NCI-H2227 (cell line): ENCODE measurements at regions not wholly inside any gene's neighbourhood (a gene's known extent, or its start where the extent isn't known, plus 50 kb on each side); places are given as distances from the start of the nearest gene placed in this dataset.

Experiments used
- DNase-seq: peaks from one replicate; lab custom pipeline; 2025; ENCODE audit not compliant: unreplicated experiment; lab: John Stamatoyannopoulos, UW

DNA sequence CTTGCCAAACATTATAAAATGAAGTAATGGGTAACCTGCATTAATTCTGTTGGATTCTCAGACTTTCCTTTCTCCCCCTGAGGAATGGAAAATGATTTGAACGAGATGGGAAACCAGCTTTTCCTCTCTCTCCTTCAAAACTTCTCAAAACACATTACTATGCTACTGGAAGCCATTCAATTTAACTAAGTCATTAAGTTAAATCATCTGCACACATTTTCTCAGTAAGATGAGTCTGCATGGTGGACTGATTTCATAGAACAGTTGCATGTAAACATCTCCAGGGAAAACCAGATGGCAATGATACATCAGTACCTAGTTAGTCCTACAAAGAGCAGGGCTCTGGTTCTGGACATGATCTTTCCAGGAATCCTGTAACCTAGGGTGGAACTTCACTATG lies 59.9 kb downstream of the BMP4 start:
- DNase-seq: no peak

DNA sequence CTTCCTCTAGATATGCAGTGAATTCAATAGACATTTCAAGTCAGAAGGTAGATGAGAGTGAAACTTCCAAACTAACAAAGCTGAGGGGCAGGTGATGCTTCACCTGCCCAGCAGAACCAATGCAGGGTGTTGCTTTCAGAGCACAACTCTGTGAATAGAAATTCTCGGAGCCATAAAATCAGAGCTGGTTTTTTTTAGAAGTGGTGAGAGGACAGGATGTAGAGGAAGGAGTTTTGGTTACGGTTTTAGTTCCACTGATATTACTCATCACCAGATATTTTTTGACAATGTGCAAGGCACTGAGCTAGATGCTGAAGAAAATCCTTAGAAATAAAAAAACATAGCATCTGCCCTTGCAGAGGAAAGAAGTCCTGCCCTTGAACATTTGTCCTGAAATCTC lies 62.2 kb downstream of the BMP4 start:
- no peak for DNase-seq

DNA sequence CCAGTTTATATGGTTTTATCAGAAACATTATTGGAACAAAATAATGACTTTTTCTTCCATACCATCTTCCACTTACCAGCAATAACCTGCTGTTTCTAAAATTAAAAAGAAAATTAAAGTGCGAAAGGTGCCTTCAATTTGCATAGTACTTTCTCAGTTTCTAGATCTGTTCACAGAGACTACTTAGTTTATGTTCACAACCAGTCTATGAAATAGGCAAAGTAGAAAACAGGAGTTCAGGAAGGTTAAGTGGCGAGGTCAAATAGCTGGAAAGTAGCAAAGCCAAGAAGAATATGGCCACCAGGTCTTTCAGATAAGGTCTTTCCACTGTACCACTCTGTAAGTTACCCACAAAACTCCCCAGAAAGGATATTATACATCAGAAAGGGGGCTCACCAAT lies 63.3 kb downstream of the BMP4 start:
- DNase-seq: no peak

DNA sequence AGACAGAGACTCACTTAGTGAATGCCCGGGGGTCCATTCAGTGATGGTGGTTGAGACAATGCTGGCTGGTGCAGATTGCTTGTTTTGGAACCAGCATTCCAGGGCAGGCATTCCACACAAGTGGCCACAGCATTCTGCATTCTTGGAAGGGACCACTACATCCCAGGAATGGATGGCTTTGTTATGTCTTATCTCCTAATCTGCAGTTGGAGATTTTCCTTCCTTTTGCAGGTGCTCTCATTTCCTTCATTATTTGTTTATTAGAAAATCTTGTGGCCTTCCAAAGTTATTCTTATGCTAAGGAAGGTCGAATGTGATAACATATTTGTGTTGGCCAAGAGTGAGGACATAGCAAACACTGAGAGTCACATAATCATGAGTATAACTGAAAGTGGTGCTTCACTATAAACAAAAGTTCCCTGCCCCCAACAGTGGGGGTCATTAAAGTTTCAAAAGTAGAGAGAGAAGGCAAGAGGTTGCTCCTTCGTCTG lies 66.0 kb downstream of the BMP4 start:
- no peak for DNase-seq

DNA sequence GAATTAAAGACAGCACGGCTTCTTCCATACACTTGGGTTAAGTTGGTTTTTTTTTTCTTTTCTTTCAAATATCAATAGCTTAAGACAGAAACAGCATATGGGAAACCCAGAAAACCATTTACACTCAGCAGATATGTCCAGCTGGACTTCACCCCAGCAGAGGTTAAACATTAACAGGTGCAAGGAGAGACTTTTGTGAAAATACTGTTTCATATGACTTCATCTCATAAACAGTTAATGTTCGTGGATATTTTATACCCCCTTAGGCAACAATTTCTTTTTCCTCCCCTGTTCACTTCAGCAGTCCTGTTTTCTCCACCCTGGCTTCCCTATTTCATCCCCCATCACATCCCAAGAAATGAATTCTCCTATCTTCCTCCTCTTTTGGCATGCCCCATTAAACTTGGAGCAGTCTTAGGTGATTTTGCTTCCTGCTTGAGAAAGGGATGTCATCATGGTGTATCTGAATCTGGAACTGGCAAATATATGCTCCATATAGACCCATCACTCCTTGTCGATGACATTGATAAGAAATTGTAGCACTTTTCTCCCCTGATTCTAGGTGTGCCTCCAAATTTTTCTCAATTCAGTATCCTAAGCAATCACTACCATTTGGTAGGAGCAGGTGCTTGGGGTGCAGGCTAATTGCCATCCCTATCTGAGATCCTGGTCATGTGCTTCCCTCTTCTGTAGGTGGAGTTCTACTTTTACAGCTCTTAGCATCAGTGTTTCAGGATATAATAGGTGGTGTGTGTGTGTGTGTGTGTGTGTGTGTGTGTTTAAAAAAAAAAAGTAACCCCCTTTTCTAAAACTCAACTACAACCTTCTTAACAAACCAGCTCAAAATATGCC lies 67.9 kb downstream of the BMP4 start:
- no peak for DNase-seq

DNA sequence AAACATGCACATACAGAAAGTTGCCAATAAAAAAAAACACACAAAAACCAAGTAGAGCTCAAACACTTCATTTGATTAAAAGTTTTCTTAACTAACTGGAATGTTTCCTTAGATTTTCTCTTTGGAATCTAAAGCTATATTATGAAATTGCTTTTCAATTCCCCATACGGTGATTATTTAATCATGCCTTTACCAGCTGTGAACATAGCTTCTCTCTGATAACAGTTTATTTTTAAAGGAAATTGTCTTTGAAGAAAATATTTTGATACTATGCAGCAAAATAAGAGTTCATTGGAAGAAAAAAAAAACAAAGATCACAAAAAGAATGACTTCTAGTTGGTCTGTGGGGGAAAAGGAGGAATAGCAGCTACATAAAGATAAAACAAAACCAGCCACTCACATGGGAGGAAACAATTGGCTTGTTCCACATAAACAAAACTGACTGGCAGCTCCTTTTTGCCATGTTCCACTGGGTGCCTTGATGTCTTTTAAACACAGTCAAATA lies 71.4 kb downstream of the BMP4 start:
- DNase-seq: no peak

DNA sequence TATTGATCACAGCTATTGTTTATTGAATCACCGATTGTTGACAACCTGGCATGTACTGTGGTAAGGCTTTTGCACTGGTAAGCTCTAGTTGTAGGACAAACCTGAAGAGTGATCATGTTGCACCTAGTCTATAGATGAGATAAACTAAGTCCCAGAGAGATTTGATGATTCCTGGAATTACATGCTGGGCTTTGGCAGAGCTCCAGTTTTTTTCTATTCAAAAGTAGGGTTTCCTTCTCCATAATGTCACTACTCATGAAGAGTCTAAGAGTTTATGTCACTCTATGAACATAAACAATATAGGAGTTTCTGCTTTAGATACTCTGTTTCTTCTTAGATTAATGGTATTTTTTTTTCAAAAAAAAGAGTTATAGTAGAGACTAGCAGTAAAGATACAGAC lies 72.0 kb downstream of the BMP4 start:
- DNase-seq: no peak

DNA sequence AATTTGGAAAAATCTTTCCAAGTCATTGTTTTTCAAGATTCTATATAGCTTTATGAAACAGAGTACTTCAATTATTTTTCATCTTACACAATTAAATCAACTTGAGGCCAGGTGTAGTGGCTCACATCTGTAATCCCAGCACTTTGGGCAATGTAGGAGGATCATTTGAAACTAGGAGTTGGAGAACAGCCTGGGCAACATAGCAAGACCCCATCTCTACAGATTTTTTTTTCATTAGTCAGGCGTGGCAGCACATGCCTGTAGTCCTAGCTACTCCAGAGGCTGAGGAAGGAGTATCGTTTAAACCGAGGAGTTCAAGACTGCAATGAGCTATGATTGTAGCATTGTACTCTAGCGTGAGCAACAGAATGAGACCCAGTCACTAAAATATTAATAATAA lies 72.9 kb downstream of the BMP4 start:
- no peak for DNase-seq

DNA sequence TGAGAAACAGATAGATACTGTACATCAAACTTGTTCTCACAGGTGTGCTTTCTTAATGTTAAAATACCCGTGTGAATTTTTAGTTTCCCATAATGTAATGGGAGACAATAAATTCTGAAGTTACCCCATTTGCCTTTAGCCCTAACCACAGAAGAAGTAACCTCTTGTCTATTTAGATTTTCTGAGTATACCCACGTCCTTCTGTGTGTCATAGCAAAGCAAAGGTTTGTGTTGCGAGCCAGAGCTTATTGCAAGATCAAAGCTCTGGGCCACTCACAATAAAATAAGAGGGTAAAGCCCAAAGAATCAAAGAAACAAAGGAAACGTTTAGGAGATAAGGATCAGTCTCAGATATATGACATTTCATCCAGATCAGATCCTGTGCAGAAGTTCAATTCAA lies 73.9 kb downstream of the BMP4 start:
- DNase-seq: no peak

DNA sequence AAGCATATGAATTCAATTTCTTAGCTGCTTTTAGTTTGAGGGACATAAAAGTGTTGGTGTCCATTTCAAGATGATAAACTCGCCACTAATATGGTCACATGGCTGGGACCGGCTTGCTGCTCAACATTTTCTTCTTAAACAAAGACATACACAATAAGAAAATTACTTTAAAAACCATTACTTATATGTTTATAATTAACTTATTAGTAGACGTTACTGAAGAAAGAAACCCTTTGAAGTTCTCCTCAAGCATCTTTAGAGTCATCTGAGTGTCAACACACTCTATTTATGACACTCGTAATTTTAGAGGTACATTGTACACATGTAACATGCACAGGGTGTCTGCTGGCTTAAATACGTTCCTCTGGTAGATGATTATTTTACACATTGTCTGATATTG lies 74.7 kb downstream of the BMP4 start:
- no peak for DNase-seq

DNA sequence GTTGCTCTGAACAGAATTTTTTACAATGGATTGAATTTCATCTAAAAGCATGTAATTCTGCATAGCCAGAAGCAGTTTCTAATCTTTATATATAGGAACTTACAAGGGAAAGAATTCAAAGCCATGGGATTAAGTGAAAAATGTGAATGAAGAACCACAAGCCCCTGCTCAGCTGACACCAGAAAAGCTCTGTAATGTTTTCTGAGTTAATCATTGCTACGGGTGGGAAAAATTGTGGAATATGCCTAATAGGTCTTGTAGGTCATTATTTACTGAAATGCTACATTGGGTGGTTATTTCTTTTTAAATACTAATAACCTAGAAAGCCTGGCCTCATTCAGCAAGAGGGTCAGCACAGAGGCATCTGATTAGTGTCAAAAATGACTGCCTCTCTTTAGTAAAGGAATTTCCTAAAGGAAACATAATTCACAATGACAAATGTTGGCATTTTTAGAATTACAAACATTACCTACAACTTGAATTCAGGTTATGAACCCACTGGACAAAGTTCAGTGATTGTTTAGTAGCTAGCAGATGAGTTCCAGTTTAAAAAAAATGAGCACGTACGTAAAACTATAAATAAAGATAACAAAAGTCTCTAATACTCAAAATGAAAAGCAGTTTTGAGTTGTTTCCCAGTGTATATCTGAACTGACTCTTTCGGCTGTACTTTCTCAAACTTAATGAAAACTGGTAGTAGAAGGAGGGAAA lies 75.3 kb downstream of the BMP4 start:
- DNase-seq: no peak

DNA sequence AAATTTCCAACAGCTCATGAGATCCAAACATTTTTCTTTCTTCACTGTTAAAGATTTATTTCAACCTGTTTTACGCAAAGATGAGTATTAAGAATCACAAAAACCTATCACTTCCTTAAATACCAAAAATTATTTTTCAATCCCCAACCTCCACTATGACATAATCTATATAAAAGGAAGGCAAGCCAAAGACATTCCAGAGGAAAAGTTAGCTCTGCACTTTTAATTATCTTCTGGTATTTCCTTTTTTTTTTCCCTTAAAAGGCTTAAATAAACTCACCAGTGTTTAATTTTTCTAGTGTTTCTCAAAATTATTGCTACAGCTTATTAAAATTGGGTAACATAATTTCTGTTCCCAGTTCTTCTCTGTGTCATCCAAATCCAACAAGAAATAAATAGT lies 75.9 kb downstream of the BMP4 start:
- DNase-seq: no peak

DNA sequence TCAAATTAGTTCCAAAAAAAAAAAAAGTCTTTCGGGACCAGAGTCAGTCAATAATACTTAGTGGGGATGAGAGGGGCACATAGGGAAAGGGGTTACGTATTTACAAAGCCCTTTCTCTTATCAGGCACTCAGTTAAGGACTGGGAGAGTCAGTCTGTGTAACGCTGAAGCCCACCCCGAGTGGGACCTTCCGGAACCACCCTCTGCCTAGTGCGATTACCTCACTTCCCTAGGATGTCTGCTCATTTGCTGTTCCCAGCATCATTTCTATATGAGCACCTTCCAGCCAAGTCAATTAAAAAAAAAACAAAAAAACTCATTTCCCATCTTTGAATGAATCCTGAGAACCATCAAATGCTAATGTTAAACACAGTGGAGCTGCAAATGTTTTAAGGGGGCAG lies 76.9 kb downstream of the BMP4 start:
- DNase-seq: no peak

DNA sequence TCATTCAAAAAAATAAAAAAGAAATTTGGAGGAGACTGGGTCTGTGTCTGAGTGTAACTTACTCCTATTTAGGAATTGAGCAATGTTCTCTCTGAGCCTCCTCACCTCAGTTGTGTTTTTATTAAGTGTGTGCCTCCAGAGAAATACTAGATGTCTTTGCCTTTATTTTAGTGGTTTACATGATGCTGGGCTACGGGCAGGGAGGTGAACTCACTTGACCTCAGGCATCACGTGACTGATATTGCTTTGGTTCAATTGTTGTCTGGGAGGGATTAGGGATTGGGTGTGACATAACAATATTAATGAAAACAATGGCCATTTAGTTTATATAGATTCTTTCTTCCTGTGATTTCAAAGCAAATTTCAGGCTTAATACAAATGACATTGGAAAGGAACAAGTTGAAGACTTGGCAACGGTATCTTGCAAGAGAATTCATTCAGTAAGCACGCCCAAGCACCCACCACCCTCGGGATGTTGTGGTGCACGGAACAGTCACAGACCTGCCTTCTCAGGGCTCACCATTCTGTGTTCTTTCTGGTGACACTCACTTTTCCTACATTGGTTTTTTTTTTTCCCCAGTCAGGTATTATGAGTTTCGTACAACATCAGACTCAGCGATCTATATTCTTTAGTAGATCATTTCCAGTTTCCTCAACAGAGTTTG lies 77.5 kb downstream of the BMP4 start:
- no peak for DNase-seq

DNA sequence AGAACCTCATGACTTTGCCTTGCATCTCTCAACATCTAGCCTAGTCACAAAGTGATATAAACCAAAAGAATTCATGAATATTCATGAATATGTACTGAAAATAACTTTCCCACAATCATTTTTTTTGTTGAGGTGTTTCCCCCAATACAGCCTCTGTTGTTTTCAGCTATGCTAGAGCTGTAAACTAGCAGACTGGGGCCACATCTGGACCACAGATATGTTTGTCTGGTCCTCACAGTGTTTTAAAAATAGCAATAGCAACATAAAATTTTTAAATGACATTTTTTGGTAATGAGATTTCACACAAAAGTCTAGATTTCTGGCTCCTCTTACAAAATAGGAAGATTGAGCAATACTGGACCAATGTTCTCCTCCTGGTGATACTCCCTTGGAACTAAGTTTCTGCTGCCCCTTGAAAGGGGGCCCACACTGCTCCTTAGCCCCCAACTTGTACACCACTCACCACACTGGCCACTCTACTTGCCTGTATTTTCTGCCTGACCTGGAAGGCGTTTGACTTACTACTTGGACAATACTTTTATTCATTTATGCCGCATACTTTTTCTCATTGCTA lies 81.2 kb downstream of the BMP4 start:
- no peak for DNase-seq

DNA sequence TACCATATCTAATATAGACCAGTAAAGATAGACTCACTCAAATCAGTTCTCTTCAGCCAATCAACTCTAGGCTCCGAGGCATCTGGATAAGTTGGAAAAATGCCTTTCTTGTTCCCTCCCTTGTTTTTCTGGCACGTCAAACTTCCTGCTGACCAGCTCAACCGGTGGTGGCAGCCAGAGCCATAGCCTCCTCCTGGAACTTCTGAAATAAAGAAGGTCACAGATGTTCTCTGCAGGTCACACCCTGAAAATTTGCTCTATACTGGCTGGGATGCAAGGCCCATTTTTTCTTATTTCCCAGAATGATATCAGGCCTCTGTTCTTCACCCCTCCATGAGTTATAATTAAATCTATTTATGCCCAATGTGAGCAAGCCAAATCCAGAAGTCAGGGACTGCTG lies 81.9 kb downstream of the BMP4 start:
- no peak for DNase-seq

DNA sequence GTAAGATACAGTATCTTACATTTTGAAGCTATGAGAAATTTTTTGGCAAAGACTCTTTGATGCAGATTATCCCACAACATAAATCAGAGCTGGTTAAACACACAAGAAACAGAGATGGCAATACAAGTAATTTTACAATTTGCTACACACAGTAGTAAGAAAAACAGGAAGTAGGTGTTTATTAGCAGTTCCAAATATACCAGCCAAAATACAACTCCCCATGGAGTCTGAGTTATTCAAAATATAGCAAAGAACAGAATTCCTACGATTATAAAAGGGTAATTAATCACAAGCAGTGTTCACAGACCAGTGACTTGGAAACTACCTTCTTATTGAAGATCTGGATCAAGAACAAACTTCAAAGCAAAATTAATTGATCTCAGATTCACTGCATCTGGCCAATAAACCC lies 83.9 kb downstream of the BMP4 start:
- DNase-seq: no peak

DNA sequence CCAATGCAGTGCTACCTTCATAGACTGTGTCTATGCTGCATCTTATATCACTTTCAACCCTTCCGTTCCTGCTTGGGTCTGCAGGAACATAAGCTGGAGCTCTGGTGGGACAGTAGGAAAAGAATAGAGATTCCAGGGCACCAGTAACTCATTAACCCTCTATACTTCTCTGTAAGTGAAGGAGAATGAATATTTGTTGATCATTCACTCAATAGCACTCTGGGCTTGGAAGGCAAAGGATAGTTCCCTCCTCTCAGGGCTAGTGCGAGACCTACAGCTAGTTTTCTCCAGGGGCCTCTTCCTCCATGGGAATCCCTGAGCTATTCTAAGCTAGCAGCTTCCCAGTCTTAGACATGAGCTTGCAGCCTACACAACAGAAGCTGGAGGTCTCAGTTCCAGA lies 84.7 kb downstream of the BMP4 start:
- no peak for DNase-seq

DNA sequence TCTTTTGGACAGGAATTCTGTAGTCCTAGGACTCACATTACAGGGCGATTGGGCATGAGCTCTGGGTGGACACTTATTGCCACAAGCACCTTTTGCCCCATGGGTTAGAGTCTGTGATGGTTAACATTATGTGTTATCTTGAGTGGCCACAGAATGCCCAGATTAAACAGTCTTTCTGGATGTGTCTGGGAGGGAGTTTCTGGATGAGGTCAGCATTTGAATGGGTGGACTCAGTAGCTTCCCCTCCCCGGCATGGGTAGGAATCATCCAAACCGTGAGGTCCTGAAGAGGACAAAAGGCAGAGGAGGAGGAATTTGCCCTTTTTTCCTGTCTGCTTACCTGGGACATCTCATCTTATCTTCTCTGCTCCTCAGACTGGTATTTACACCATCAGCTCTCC lies 85.6 kb downstream of the BMP4 start:
- no peak for DNase-seq

DNA sequence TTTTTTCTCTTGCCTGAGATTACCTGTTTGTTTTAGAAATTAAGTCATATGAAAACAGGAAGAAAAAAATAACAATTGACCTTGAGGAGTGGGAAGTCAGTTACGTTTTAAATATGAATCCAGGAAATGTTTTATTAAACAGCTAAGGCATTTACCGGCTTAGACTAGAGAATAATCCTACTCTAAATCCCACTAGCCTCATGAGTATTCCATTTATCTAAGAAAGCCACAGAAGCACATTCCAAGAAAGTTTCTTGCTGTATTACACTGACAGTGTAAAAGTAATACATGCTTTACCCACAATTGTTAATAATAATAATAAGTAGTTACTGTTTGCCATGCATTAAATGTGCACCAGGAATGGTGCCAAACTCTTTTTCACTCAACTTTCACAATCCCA lies 90.9 kb downstream of the BMP4 start:
- DNase-seq: no peak

DNA sequence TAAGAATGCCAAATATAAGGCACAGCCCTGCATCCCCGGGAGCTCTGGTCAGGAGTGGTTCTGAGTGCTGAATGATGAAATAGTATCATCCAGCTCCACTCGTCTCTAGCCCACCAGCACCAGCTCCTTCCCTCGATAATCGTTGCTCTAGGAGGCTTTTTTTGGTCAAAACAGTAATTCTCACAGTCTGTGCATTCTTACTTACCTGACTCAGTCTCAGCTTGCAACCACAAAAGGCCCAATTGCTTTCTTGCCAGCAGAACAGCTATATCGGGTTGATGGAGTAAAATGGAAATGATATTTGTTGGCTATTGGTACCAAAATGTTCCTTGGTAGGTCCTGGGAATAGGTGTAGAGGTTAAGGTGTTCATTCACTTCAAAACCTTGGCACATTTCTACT lies 94.8 kb downstream of the BMP4 start:
- DNase-seq: no peak

DNA sequence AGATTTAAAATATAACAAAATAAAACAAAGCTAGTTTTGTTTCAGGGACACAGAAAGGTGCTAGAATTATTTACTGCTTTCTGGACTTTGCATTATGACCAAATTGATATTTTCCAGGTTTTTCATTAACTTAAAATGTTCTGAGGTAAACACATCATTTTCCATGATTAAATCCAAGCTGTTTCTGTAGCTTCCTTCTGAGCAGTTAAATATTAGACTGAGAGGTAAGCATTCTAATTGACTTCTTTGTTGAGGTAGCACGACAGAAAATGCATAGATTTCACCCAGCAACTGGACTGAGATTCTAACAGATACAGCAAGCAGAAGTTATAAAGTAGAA lies 98.3 kb downstream of the BMP4 start:
- no peak for DNase-seq
